H1 (cell line): ENCODE measurements at regions not wholly inside any gene's neighbourhood (a gene's known extent, or its start where the extent isn't known, plus 50 kb on each side); places are given as distances from the start of the nearest gene placed in this dataset.

Experiments
- CTCF ChIA-PET: fragments of 300-600 bp; sonication (Branson Sonifier 250); formaldehyde crosslinking; loops from one replicate; lab custom pipeline; 2021; ENCODE audit not compliant: partially characterized antibody; lab: Charles Lee
- POLR2A ChIA-PET: fragments of 300-600 bp; sonication (Branson Sonifier 250); formaldehyde crosslinking; loops from one replicate; lab custom pipeline; 2021; ENCODE audit warnings: inconsistent platforms; ENCODE audit not compliant: partially characterized antibody; lab: Charles Lee
- DNase-seq, 2 experiments: peaks; one replicate each; pipeline versions ENCODE4 v3.0.0 to v3.0.0-alpha.2; 2010 to 2022; ENCODE audit warnings: low spot score in 2 of 2, low read depth in 1 of 2, mixed read lengths in 1 of 2
- FAIRE-seq: peaks from 2 replicates; lab custom pipeline; 2011; peaks lifted over from hg19 to GRCh38; lab: Jason Lieb, UNC
- H2AFZ ChIP-seq: 2 replicates; pipeline ENCODE4 v1.8.1; 2012; ENCODE audit warnings: low read length, inconsistent platforms
- H2AK5ac ChIP-seq: 2 replicates; pipeline ENCODE4 v1.6.1; 2013; ENCODE audit warnings: low read depth, low read length
- H2BK120ac ChIP-seq: replicated peaks from 2 replicates; pipeline ENCODE3; 2013; ENCODE audit warnings: low read depth, low read length, inconsistent platforms
- H2BK12ac ChIP-seq: 2 replicates; pipeline ENCODE4 v1.6.1; 2013; ENCODE audit warnings: low read depth, low read length
- H2BK15ac ChIP-seq: 2 replicates; pipeline ENCODE4 v1.6.1; 2013; ENCODE audit warnings: low read length
- H2BK20ac ChIP-seq: 2 replicates; pipeline ENCODE4 v1.6.1; 2013; ENCODE audit warnings: low read length
- H2BK5ac ChIP-seq: 2 replicates; pipeline ENCODE4 v1.6.1; 2013; ENCODE audit warnings: low read depth, low read length
- H3K14ac ChIP-seq: 2 replicates; pipeline ENCODE4 v1.6.1; 2013; ENCODE audit warnings: inconsistent platforms; ENCODE audit not compliant: insufficient read length
- H3K18ac ChIP-seq: 2 replicates; pipeline ENCODE4 v1.6.1; 2013; ENCODE audit warnings: low read length; ENCODE audit errors: extremely low read depth
- H3K23ac ChIP-seq: 2 replicates; pipeline ENCODE4 v1.6.1; 2013; ENCODE audit warnings: inconsistent platforms; ENCODE audit not compliant: insufficient read length
- H3K23me2 ChIP-seq: 2 replicates; pipeline ENCODE4 v1.6.1; 2013; ENCODE audit warnings: low read depth, low read length
- H3K27ac ChIP-seq: 2 replicates; pipeline ENCODE4 v1.6.1; 2011; ENCODE audit warnings: low read depth, low read length, inconsistent platforms
- H3K27me3 ChIP-seq, 4 experiments: replicated peaks in 1 of 4; 1 replicate in 1 of 4; 2 replicates in 3 of 4; pipeline versions ENCODE4 v1.6.1 to v1.8.1; 2011 to 2013; ENCODE audit warnings: low read length in 3 of 4, mild to moderate bottlenecking in 3 of 4, inconsistent platforms in 2 of 4, mixed read lengths in 2 of 4, moderate library complexity in 1 of 4; ENCODE audit not compliant: control insufficient read depth in 3 of 4, insufficient read depth in 3 of 4; ENCODE audit errors: extremely low read depth in 1 of 4
- H3K36me3 ChIP-seq, 4 experiments: 2 replicates each; pipeline versions ENCODE4 v1.6.1 to v1.8.1; 2011 to 2013; ENCODE audit warnings: mild to moderate bottlenecking in 4 of 4, low read length in 3 of 4, moderate library complexity in 2 of 4, control low read depth in 1 of 4, inconsistent platforms in 1 of 4; ENCODE audit not compliant: insufficient read depth in 4 of 4, control insufficient read depth in 2 of 4
- H3K4ac ChIP-seq: replicated peaks from 2 replicates; pipeline ENCODE3; 2013; ENCODE audit warnings: low read length, low read depth, mixed read lengths, inconsistent platforms; ENCODE audit not compliant: insufficient read length
- H3K4me1 ChIP-seq, 4 experiments: replicated peaks in 1 of 4; 1 replicate in 1 of 4; 2 replicates in 3 of 4; pipeline versions ENCODE4 v1.6.1 to v1.8.1; 2011 to 2013; ENCODE audit warnings: low read length in 3 of 4, inconsistent platforms in 2 of 4, mixed read lengths in 1 of 4; ENCODE audit not compliant: insufficient read depth in 4 of 4, control insufficient read depth in 3 of 4
- H3K4me2 ChIP-seq, 2 experiments: 2 replicates each; pipeline versions ENCODE4 v1.6.1 to v1.8.1; 2011 to 2013; ENCODE audit warnings: low read depth in 2 of 2, low read length in 2 of 2, control low read depth in 1 of 2, inconsistent platforms in 1 of 2, mild to moderate bottlenecking in 1 of 2; ENCODE audit not compliant: insufficient read depth in 1 of 2
- H3K4me3 ChIP-seq, 4 experiments: fragments of 200-600, 300-600 bp in 1 of 4; sonication (generic), shearing (Covaris generic), sonication (Bioruptor Twin) in 1 of 4; 2 replicates each; pipeline versions ENCODE4 v1.5.1 to v1.8.1; 2011 to 2016; ENCODE audit warnings: low read length in 4 of 4, low read depth in 3 of 4, control low read depth in 2 of 4, inconsistent platforms in 2 of 4, mild to moderate bottlenecking in 2 of 4, mixed read lengths in 1 of 4, moderate library complexity in 1 of 4; ENCODE audit not compliant: insufficient read depth in 2 of 4; ENCODE audit errors: extremely low read depth in 1 of 4
- H3K56ac ChIP-seq: replicated peaks from 2 replicates; pipeline ENCODE3; 2013; ENCODE audit warnings: low read depth, mild to moderate bottlenecking, mixed read lengths, low read length, inconsistent platforms; ENCODE audit not compliant: insufficient read length
- H3K79me1 ChIP-seq: 2 replicates; pipeline ENCODE4 v1.6.1; 2013; ENCODE audit warnings: low read depth, low read length, control low read depth
- H3K79me2 ChIP-seq, 2 experiments: 2 replicates each; pipeline versions ENCODE4 v1.6.1 to v1.8.1; 2012 to 2013; ENCODE audit warnings: low read length in 2 of 2, mild to moderate bottlenecking in 2 of 2, inconsistent platforms in 1 of 2; ENCODE audit not compliant: insufficient read depth in 2 of 2, control insufficient read depth in 1 of 2
- H3K9ac ChIP-seq, 4 experiments: replicated peaks in 1 of 4; 1 replicate in 1 of 4; 2 replicates in 3 of 4; pipeline versions ENCODE4 v1.6.1 to v1.8.1; 2011 to 2013; ENCODE audit warnings: low read depth in 3 of 4, low read length in 3 of 4, control low read depth in 2 of 4, mild to moderate bottlenecking in 2 of 4, moderate library complexity in 2 of 4, inconsistent platforms in 1 of 4; ENCODE audit errors: extremely low read depth in 1 of 4
- H3K9me3 ChIP-seq, 2 experiments: 2 replicates each; pipeline versions ENCODE4 v1.6.1 to v1.8.1; 2012 to 2013; ENCODE audit warnings: mild to moderate bottlenecking in 2 of 2, moderate library complexity in 2 of 2, control low read depth in 1 of 2, inconsistent platforms in 1 of 2, low read depth in 1 of 2, low read length in 1 of 2, mixed read lengths in 1 of 2; ENCODE audit not compliant: insufficient read depth in 2 of 2
- H4K20me1 ChIP-seq, 2 experiments: replicated peaks in 1 of 2; 2 replicates each; pipeline versions ENCODE3 to v1.8.1; 2011 to 2013; ENCODE audit warnings: inconsistent platforms in 2 of 2, low read length in 2 of 2, mild to moderate bottlenecking in 1 of 2; ENCODE audit not compliant: insufficient read depth in 2 of 2, control insufficient read depth in 1 of 2
- H4K5ac ChIP-seq: 2 replicates; pipeline ENCODE4 v1.6.1; 2013; ENCODE audit warnings: low read length, low read depth, mixed read lengths, inconsistent platforms; ENCODE audit not compliant: insufficient read length
- H4K8ac ChIP-seq: 2 replicates; pipeline ENCODE4 v1.8.0; 2013; ENCODE audit warnings: mild to moderate bottlenecking, moderate library complexity, low read length, inconsistent platforms; ENCODE audit not compliant: insufficient read depth; ENCODE audit errors: extremely low read depth
- H4K91ac ChIP-seq: replicated peaks from 2 replicates; pipeline ENCODE3; 2013; ENCODE audit warnings: low read length, mixed read lengths, inconsistent platforms; ENCODE audit not compliant: insufficient read length
- CHD1 ChIP-seq: IDR thresholded peaks from 2 replicates; pipeline ENCODE4 v1.6.1; 2012; ENCODE audit warnings: low read depth, low read length, improper control_type of control experiment
- EGR1 ChIP-seq: IDR thresholded peaks from 2 replicates; pipeline ENCODE4 v1.6.1; 2011; ENCODE audit warnings: low read depth, low read length, borderline replicate concordance
- HDAC6 ChIP-seq: IDR thresholded peaks from one replicate; pipeline ENCODE4 v1.7.1; 2012; ENCODE audit warnings: low read depth, mild to moderate bottlenecking, inconsistent platforms, low read length, moderate library complexity
- SIRT6 ChIP-seq: IDR thresholded peaks from one replicate; pipeline ENCODE4 v1.7.1; 2012; ENCODE audit warnings: low read length, inconsistent platforms
- SIX5 ChIP-seq: IDR thresholded peaks from 2 replicates; pipeline ENCODE4 v1.6.1; 2011; ENCODE audit warnings: mild to moderate bottlenecking, low read depth, low read length
- SRF ChIP-seq: IDR thresholded peaks from 2 replicates; pipeline ENCODE4 v1.6.1; 2011; ENCODE audit warnings: mild to moderate bottlenecking, low read depth, low read length, moderate library complexity
- TAF7 ChIP-seq: optimal IDR thresholded peaks from 2 replicates; pipeline ENCODE3; 2011; ENCODE audit warnings: low read depth, mild to moderate bottlenecking, inconsistent platforms, low read length, moderate library complexity, borderline replicate concordance
- TBP ChIP-seq: IDR thresholded peaks from 2 replicates; pipeline ENCODE4 v1.6.1; 2011; ENCODE audit warnings: low read depth, low read length, improper control_type of control experiment
- TEAD4 ChIP-seq: IDR thresholded peaks from 2 replicates; pipeline ENCODE4 v1.6.1; 2012; ENCODE audit warnings: low read depth, low read length, inconsistent platforms, mixed read lengths
- WGBS, 2 experiments: shearing (Covaris generic) in 1 of 2; methylation state at CpG; one replicate each; pipeline versions ENCODE4 v1.1.6 to v1.1.7; 2013 to 2015; ENCODE audit warnings: low lambda C conversion rate in 2 of 2, mixed read lengths in 2 of 2, inconsistent platforms in 1 of 2, low coverage in 1 of 2, missing lambda C conversion rate in 1 of 2; ENCODE audit not compliant: insufficient replicate concordance in 2 of 2, insufficient coverage in 1 of 2, insufficient read length in 1 of 2; ENCODE audit errors: extremely low coverage in 1 of 2, missing lambda C conversion rate in 1 of 2; 5-methylcytosine and 5-hydroxymethylcytosine counted together
- TF ChIP-seq, protein P1 (sequence below): IDR thresholded peaks from 2 replicates; pipeline ENCODE4 v1.6.1; 2012; ENCODE audit warnings: inconsistent platforms

DNA sequence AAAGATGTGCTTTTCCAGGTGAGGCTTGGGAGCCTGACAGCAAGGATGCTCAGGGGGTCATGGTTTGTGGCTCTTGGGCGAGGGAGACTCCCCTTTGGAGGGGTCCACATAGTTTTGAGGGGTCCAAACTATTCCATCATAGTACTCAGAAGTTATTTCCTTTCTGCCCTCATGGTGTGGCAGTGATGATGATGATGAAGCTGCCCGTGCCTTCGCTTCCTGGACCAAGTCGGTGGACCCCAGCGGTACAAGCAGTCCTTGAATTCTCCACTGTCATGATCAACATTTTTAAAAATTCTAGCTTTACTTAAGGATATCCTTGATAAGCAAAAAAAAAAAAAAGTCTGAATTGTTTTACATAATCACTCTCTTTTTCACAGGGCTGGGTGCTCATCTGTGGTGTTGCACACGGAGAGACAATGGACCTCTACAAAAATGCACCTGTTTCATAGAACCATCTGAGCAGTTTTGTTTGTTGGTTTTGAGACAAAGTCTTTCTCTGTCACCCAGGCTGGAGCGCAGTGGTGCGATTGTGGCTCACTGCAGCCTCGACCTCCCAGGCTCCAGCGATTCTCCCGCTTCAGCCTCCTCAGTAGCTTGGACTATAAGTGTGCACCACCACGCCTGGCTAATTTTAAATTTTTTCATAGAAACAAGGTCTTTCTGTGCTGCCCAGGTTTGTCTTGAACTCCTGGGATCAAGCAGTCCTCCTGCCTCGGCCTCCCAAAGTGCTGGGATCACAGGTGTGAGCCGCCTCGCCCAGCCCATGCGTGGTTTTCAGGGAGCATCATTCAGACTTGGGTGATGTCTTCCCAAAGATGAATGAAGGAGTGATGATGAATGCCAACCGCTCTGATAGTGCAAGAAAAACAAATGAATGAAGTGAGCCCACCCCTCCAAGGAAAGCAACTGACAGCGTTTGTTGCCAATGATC, 271.4 kb upstream of the HDAC4 start:
- Histone ChIP-seq H2BK20ac (no peak overlapping the region), H3K79me2 (no peaks in the 10 kb centered on the region), H3K36me3 (no peaks in the 10 kb centered on the region), H4K8ac (no peak overlapping the region), H3K23ac (no peak overlapping the region), H4K20me1 (no peaks in the 10 kb centered on the region), H3K9ac (no peak overlapping the region), H2BK15ac (no peak overlapping the region), H2AFZ (no peak overlapping the region), H3K9me3 (no peaks in the 10 kb centered on the region), H3K18ac (no peak overlapping the region), H3K56ac (no peak overlapping the region), H3K4me3 (no peak overlapping the region), H3K79me1 (no peaks in the 10 kb centered on the region), H3K4me2 (no peak overlapping the region), H4K5ac (no peak overlapping the region), H4K91ac (no peak overlapping the region), H2BK5ac (no peak overlapping the region), H3K27me3 (no peaks in the 10 kb centered on the region), H3K4me1 (no peaks in the 10 kb centered on the region), H2AK5ac (no peak overlapping the region), H3K27ac (no peak overlapping the region), H2BK120ac (no peak overlapping the region), H3K4ac (no peak overlapping the region), H2BK12ac (no peak overlapping the region), H3K14ac (no peak overlapping the region), H3K23me2 (no peaks in the 10 kb centered on the region)
- DNase-seq (no peak), FAIRE-seq (no peak)
- 93% methylated on average over 18 of the region's 18 CpGs; no CpG with 5 or more reads in 1 of the 2 experiments for WGBS, 2 experiments
- CTCF ChIA-PET = no interaction called here
- POLR2A ChIA-PET = no interaction called here
- TF ChIP-seq TBP (no peak), CHD1 (no peak), SRF (no peak), EGR1 (no peak), SIX5 (no peak), SIRT6 (no peak), TAF7 (no peak), HDAC6 (no peak), TEAD4 (no peak)
- TF ChIP-seq, protein P1, sequence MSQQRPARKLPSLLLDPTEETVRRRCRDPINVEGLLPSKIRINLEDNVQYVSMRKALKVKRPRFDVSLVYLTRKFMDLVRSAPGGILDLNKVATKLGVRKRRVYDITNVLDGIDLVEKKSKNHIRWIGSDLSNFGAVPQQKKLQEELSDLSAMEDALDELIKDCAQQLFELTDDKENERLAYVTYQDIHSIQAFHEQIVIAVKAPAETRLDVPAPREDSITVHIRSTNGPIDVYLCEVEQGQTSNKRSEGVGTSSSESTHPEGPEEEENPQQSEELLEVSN = no peak
